ENCODE measurements at regions not wholly inside any gene's neighbourhood (a gene's known extent, or its start where the extent isn't known, plus 50 kb on each side); places are given as distances from the start of the nearest gene placed in this dataset.

- no peak for DNase-seq (ENCODE audit: low spot score)
These were observed 63.0 kb downstream of the C5orf15 start for GRCh38 chr5:133905424-133905823.

GRCh38 chr5:133904641-133905040 is 63.8 kb downstream of the C5orf15 start:
- DNase-seq (ENCODE audit: low spot score) = no peak

- DNase-seq (ENCODE audit: low spot score) = no peak
These were observed 65.8 kb downstream of the C5orf15 start for GRCh38 chr5:133902511-133903118.

GRCh38 chr5:133900534-133901270 is 67.7 kb downstream of the C5orf15 start:
- DNase-seq (ENCODE audit: low spot score) = no peak

GRCh38 chr5:133899506-133899905 is 68.9 kb downstream of the C5orf15 start:
- no peak for DNase-seq (ENCODE audit: low spot score)

- no peak for DNase-seq (ENCODE audit: low spot score)
These were observed 70.0 kb downstream of the C5orf15 start for GRCh38 chr5:133898440-133898839.

GRCh38 chr5:133897431-133897830 is 71.0 kb downstream of the C5orf15 start:
- no peak for DNase-seq (ENCODE audit: low spot score)

GRCh38 chr5:133896873-133897272 is 71.6 kb downstream of the C5orf15 start:
- DNase-seq (ENCODE audit: low spot score) = no peak

GRCh38 chr5:133895979-133896845 is 72.2 kb downstream of the C5orf15 start:
- no peak for DNase-seq (ENCODE audit: low spot score)

GRCh38 chr5:133894143-133894542 is 74.3 kb downstream of the C5orf15 start:
- no peak for DNase-seq (ENCODE audit: low spot score)

- no peak for DNase-seq (ENCODE audit: low spot score)
These were observed 75.7 kb downstream of the C5orf15 start for GRCh38 chr5:133892774-133893173.

- no peak for DNase-seq (ENCODE audit: low spot score)
These were observed 76.1 kb downstream of the C5orf15 start for GRCh38 chr5:133892306-133892705.

- no peak for DNase-seq (ENCODE audit: low spot score)
These were observed 77.0 kb downstream of the C5orf15 start for GRCh38 chr5:133891390-133891789.

GRCh38 chr5:133890776-133891280 is 77.6 kb downstream of the C5orf15 start:
- no peak for DNase-seq (ENCODE audit: low spot score)

- no peak for DNase-seq (ENCODE audit: low spot score)
These were observed 78.1 kb downstream of the C5orf15 start for GRCh38 chr5:133890314-133890713.

GRCh38 chr5:133889271-133889905 is 79.0 kb downstream of the C5orf15 start:
- DNase-seq (ENCODE audit: low spot score) = no peak

- DNase-seq (ENCODE audit: low spot score) = no peak
These were observed 79.8 kb downstream of the C5orf15 start for GRCh38 chr5:133888625-133888991.

GRCh38 chr5:133885566-133885965 is 82.9 kb downstream of the C5orf15 start:
- DNase-seq (ENCODE audit: low spot score) = no peak

GRCh38 chr5:133884569-133885311 is 83.7 kb downstream of the C5orf15 start:
- no peak for DNase-seq (ENCODE audit: low spot score)

GRCh38 chr5:133883916-133884315 is 84.5 kb downstream of the C5orf15 start:
- no peak for DNase-seq (ENCODE audit: low spot score)

- DNase-seq (ENCODE audit: low spot score) = no peak
These were observed 85.6 kb downstream of the C5orf15 start for GRCh38 chr5:133882846-133883245.

- DNase-seq (ENCODE audit: low spot score) = no peak
These were observed 86.1 kb downstream of the C5orf15 start for GRCh38 chr5:133882389-133882695.

All from AG20443 (cell line).